ENCODE measurements at regions not wholly inside any gene's neighbourhood (a gene's known extent, or its start where the extent isn't known, plus 50 kb on each side); places are given as distances from the start of the nearest gene placed in this dataset.

GRCh38 chr10:108632144-108632543 is 1291.2 kb downstream of the XPNPEP1 start:
- TF ChIP-seq CTCF (IDR thresholded peaks at IDR 0.05): no peak
- no peak for TF ChIP-seq POLR2A (IDR thresholded peaks at IDR 0.05)

Data from uterus (tissue), 2 donors.